DMS114 treated with DMSO at 0.1 percent for 48 hours (cell line): ENCODE measurements at regions not wholly inside any gene's neighbourhood (a gene's known extent, or its start where the extent isn't known, plus 50 kb on each side); places are given as distances from the start of the nearest gene placed in this dataset.

Experiments used
- DNase-seq: peaks from one replicate; lab custom pipeline; 2025; ENCODE audit not compliant: unreplicated experiment; lab: John Stamatoyannopoulos, UW

DNA sequence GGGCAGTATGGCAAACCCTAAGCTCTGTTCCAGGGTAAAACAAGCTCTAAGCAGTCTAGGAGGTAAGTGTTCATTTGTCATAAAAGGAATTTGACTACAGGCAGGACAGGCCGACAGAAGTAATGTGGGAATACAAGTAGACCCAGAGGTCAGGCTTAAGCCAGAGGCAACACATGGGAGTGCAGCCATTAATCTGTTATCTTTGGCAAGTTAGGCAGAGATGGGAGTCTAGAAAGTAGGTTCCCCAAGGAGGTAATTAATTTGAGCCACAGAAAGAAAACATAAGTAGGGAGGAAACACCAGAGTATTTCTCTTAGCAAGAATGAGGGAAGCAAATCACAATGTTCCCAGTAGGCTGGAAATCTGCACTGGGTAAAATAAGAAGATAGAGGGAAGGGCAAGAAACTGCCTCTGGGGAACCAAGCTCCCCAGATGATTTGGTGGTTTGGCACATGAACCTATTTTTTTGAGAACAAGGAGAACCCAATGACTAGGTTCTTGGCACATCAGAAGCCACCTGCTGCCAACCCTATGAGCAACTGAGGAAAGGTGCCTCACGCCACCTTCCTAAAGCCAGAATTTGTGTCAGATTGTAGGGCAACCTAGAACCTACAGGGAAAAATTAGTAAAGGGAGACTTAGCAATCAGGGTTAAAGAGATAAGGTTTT is 636.4 kb upstream of the PLXNA2 start:
- no peak for DNase-seq

DNA sequence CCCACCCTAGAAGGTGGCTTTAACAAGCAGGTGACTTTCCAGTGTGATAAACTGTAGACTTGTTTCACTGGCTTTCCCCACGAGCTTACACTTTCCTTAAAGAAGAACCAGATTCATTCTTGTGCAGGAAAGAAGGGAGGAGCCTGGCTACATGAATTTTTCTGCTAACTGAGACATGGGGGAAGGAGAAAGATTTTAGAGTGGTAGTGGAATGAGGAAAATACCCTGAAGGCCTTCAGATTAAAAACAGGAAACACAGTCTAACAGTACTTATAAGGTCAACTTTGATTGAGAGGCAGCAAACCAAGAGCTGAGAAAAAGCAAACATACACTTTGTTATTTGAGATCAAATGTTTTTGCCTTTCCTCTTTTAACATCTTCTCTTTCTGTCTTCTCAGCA is 640.9 kb upstream of the PLXNA2 start:
- no peak for DNase-seq

DNA sequence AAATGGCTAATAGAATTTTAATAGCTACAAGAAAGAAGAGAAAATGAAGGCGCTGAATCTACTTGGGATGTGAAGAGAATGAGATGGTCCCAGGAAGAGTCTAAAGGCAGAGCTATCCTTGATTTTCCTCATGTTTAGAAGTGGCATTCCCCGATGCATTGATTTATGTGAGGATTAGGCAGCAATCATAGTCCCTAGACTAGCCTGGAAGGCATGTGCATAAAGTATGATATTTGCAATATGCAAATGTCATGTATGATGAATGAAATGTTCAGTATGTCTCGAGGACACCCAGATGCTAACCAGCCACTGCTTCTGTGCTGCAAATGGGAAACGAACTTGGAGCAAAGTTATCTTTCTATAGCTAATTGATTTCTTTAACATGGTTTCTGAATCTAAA is 641.5 kb upstream of the PLXNA2 start:
- no peak for DNase-seq

DNA sequence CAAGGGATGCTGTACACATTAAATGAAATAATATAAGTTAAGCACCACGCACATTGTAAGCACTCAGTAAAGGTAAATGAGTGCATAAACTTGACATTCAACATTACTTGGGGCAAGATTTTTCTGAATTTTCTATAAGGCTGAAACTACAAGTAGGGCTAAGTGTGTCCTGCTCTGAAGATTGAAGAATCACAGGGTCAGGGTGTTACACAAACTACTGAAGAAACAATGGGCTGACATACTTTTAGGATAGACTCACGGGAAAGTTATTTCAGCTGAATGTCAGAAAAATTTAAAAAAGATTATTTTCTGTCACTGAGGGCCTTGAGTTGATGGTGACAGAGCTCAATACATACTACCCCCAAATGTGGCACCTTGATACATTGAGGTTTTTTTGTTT is 644.2 kb upstream of the PLXNA2 start:
- DNase-seq: no peak

DNA sequence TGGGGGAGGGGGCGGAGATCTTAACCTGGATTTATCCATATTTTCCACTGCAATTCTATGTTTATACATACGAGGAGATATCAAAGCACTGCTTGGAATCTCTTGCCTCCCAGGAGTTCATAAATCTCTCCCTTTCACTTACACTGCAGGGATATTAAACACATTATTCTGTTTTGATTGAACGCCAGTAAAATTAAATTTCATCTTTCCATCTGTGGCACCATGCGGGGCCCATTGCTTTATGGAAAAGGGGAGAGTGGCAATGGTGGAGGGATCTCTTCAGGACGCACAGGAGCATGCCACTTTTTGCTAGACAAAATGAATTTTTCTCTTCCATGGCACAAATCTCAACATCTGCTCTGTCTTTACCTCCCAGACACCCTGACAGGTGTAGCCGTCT is 648.0 kb upstream of the PLXNA2 start:
- DNase-seq: no peak

DNA sequence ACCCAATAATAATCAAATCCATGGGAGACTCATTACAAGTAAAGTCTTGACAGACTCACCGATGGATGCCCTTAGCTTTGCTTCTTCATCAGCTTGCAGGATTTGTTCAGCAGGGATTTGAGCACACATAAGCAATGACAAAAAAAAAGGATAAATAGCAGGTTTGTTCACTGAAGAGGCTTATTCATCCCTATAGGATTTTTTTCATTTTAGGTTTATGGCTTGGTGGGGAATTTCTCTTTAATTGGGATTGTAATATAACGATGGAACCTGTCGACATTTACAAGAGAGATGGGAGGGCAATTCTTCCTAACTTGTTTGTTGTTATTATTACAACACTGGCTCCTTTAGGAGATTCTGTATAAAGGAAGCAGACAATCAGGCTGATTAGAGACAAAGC is 649.1 kb upstream of the PLXNA2 start:
- no peak for DNase-seq

DNA sequence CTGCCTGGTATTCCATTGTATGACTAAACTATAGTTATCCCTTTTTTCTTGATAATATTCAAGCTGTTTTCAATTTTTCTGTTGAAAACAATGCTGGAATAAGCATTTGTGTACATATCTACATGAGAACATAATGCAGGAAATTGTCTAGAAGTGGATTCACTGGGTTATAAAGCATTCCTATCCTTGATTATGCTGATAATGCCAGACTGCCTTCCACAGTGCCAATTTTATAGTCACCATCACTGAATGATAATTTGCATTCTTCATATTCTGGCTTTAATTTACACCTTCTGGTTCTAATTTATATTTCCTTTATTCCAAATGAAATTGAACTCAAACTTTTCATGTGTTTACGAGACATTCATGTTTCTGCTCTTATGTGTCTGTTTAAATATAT is 651.0 kb upstream of the PLXNA2 start:
- DNase-seq: no peak

DNA sequence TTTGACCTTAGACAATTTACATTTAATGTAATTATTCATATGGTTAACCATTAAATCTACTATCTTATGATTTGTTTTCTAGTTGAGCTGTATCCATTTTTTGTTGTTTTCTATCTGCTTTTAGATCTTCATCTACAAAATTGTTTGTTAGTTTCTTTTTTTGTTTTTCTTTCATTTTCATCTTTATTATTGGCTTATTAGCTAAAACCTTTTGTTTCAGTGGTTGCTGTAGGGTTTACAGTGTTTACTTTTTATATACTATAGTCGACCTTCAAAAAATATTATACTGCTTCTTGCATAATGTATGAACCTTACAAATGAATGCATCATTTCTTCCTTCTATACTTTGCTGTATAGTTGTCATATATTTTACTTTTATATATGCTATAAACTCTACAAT is 651.6 kb upstream of the PLXNA2 start:
- DNase-seq: no peak

DNA sequence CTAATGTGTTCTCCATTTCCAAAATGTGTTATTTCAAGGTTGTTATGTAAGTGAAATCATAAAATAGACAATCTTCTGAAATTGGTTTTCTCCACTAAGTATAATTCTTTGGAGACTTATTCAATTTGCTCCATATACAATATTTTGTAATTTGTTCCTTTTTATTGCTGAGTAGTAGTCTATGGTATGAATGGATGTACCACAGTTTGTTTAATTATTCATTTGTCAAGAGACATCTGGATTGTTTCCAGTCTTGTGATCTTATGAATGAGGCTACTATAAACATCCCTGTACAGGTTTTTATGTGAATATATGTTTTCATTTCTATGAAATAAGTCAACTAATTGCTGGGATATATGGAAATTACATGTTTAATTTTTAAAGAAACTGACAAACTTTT is 652.6 kb upstream of the PLXNA2 start:
- DNase-seq: no peak

DNA sequence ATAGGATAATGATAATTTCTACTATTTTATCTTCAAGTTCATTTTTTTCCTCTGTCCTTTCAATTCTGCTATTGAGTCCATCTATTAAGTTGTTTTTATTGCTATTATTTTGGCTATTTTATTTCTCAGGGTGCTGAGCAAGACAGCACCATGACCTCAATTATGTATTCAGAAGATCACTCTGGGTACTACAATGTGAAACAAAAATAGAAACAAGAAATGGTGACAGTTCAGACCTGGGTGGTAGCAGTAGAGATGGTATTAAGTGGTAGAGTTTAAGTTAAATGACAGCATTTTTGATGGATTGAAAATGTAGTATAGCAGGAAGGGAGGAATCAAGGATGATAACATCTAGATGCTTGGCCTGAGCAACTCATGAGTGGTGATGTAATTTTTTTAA is 655.3 kb upstream of the PLXNA2 start:
- DNase-seq: no peak

DNA sequence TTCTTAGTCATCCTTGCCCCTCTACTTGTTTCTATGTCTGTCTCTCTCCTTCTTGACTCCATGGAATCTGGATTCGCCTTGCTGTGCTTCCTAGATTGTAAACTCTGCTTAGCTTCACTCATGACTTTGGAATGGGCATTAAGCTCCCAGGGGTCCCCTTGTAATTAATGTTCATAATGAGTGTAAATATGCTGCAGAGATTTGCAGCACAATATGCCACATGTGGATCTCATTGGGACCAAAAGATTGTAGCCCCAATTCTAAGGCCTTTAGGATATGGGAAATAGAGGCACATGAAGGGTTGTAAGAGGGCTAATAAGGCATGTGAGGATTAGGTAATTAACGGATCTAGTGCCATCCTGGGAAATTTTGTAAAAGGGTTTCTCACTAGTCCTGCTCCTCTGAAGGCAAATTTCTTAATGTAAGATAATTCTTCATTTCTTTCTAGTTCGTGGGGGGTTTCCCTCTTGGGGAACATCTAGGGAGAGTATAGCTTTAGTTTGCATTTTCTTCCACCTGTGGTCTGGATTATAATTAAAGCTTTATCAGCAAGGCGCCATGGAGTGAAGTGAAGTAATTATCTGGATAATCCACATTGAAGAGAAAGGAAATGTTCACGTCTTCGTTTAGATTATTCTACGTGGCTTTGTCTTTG is 659.2 kb upstream of the PLXNA2 start:
- no peak for DNase-seq

DNA sequence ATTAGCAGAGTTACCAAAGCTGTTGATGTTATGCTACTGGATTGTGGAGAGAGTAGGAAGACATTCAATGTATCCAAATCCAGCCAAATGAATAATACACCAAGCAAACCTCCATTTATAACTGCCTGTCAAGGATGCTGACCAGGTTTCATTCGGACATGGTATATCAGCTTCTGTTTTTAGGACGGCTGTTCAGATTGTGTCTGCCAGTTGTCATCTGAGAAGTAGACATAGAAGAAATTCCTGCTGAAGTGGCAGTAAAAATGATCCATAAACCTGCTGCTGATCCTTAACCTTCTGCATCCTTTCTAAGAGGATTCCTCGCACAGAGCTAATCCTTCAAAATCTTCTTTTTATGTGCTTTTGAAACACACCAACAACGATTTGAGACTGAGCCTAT is 663.6 kb upstream of the PLXNA2 start:
- no peak for DNase-seq

DNA sequence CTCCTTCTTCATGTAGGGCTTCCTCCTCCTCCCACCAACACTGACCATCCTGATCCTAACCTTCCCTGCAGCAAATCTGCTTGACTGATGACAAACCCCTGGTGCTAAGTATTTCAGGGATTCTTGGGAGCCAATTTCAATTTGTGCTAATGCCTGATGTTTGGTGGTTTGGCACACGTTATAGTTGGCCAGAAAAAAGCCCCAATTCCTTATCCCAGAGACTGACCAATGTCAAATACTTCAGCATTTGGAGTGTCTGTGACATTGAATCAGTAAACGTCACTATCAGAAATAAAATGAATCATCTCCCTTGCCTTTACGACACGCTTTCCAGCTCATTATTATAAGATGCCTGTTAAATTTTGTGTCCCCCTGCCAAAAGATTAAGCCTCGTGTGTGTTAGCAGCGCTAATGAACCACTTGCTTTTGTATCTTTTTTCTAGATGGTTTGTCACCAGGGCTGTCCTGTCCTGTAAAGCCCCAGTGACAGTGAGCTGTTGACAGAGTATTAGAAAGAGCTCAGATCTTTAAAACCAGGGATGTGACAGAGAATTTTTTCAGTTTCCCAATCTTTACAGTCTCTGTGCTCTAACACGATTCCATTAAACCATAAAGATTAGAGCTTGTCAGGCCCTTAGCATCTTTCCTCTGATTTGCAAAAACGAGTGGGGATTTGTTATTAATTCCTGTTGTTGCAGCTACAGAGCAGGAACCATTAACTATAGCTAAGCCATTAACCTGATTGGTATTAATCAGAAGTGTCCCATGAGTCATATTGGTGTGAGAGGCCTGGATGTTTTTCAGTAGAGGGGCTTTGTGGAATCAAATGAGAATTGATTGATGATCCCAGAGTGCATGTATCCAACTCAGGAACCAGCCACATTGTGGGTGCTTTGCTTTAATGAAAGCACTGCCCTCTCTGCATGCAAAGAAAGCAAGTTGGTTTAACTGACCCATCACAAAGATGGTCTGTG is 665.1 kb upstream of the PLXNA2 start:
- no peak for DNase-seq

DNA sequence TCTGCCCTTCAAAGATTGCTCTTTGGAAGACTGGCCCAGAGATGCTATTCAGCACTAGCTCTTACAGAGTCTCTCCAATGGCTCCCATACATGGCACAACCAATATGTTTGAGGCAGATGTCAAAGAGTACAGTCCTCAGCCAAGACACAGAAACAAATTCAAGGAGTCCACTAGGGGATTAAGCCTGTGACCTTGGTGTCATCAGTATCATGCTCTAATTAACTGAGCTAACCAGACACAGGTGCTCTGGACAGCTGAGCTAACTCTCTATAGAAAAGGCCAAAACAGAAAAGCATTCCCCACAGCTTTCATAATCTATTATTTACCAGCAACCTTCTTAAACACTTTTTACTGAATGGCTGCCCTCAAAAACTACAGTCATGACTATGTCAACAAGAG is 666.0 kb upstream of the PLXNA2 start:
- no peak for DNase-seq

DNA sequence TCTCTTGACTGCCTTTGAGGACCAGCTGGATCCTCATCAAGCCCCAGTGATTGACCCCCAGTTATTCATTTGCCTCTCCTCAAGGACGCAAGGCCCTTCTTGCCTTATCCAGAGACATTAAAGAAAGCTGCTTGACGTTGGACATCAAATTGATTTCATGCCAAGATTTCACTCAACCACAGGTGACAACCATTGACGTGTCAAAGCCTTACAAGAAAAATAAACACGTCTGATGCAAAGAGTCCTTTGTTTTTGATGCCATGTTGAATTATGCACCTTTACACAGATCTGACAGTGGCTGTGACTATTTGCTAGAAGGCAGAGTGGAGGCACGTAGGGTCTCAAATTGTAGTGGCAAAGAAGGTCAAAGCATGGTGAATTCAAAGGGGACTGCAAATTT is 666.2 kb upstream of the CAMK1G start:
- DNase-seq: no peak

DNA sequence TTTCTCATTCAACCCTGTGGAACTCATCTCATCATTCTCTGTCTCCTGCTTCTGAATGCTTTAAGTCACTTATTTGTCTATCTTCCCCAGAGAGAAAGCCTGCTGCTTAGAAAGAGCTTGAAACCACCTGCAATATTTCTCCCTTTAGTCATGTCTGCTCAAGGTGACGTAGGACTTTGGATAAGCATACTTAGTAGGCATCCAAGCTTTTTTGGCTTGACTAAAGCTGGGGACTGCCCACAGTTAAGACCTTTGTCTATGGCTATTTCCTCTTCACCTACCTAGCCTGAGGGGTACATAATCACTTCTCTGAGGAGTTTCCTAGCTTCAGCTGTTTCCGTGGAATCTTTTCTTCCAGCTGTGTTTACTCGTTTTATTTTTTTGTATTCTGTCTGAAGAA is 665.8 kb upstream of the CAMK1G start:
- no peak for DNase-seq

DNA sequence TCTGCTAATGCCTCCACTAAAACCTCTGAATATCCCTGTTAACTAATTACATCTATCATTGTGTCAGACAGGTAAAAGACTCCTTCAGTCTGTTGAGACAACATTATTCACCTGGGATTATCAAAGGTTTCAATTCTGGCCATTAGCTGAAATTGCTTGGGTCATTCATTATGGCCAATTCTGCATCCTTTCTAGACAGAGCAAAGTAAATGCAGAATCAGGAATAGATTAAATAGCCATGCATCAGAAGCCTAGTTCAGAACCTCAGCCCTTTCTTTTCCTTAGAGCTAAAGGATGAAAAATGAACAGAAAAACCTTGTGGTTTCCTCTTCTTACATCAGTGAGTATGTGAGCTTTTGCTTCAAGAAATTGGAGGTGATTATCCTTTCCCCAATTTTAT is 665.4 kb upstream of the CAMK1G start:
- no peak for DNase-seq

DNA sequence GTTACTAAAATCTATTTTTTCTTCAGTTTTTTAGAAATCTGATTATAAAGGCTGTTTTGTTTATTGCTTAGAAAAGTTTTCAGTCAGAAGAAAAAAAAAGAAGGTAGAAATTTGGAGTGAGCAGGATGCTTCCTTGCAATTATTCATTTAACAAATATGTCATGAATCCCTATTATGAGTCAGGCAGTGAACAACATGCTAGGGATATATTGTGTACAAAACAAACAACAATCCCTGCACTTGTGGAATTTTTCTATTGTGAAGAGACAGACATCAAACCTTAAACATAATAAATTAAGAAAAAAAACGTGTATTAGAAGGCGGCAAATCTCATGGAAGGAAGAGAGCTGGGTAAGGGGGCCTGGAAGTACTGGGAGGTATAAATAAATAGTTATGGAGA is 664.1 kb upstream of the CAMK1G start:
- DNase-seq: no peak

DNA sequence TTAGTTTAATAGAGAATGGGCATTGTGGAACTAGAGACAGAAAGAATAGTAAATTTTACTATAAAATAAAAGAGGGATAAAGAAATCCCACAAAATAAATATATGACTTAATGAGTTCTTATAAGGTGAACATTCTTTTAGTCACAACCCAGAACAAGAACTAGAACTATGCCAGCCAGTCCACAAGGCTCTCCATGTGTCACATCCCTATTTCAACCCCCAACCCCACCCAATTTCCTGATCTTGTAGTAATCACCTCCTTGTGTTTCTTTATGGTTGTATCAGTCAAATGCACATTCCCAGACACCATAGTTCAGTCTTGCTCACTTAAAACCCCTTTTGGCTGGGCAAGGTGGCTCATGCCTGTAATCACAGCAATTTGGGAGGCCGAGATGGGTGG is 662.3 kb upstream of the CAMK1G start:
- DNase-seq: no peak

DNA sequence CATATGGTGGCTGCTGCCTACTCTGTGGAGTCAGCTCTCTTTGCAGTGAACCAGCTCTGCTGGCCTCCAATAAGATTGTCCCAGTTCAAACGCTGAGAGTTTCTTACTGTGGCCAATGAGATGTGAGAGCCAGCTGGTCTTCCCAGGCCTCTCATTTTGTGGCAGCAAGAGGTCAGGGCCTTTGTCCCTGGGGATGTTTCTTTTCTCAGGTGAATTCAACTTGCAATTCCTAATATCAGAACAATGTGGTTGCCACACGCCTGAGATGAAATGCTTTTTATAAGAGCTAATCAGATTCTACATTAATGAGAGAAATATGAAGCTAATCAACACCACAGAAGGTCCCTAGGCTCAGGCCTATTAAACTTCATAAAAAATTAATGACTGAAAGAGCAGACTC is 660.1 kb upstream of the CAMK1G start:
- DNase-seq: no peak

DNA sequence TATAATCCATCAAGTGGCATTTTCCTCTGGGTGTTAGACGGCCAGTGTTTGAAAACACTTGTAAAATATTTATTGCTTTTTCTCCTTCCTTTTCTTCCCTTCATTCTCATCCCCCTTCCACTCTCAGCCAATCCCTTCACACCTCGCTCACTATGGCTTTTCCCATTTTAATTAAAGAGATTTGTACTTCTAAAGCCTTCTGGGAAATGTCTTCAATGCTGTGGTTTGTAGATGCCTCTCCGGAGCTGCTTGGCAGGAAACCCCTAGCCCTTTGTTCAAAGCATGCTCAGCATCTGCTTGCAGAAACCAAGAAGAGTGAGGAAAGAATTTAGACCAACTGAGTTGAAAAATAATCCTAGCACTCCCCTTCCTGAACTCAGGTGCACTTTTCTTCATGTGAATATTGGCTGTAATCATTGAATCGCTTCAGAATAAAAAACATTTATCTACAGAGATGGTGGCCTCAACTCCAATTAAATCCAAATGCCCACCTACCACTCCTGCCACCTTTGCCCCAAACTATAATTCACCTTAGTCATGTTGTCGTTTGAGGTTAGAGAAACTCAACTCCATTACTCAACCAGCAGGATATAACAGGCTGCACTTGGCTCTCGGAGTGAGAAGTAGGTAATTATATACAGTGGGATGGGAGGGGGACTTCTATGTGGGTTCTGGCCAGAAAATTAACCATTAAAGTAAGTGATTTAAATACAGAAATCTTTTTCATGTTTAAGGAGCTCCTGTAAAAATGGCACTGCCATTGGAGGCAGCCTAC is 659.4 kb upstream of the CAMK1G start:
- DNase-seq: no peak
